H1 (cell line): ENCODE measurements at regions not wholly inside any gene's neighbourhood (a gene's known extent, or its start where the extent isn't known, plus 50 kb on each side); places are given as distances from the start of the nearest gene placed in this dataset.

ENCODE experiments used
- CTCF ChIA-PET: fragments of 300-600 bp; sonication (Branson Sonifier 250); formaldehyde crosslinking; loops from one replicate; lab custom pipeline; 2021; ENCODE audit not compliant: partially characterized antibody; lab: Charles Lee
- POLR2A ChIA-PET: fragments of 300-600 bp; sonication (Branson Sonifier 250); formaldehyde crosslinking; loops from one replicate; lab custom pipeline; 2021; ENCODE audit warnings: inconsistent platforms; ENCODE audit not compliant: partially characterized antibody; lab: Charles Lee
- DNase-seq, 2 experiments: peaks; one replicate each; pipeline versions ENCODE4 v3.0.0 to v3.0.0-alpha.2; 2010 to 2022; ENCODE audit warnings: low spot score in 2 of 2, low read depth in 1 of 2, mixed read lengths in 1 of 2
- FAIRE-seq: peaks from 2 replicates; lab custom pipeline; 2011; peaks lifted over from hg19 to GRCh38; lab: Jason Lieb, UNC
- H2AFZ ChIP-seq: 2 replicates; pipeline ENCODE4 v1.8.1; 2012; ENCODE audit warnings: low read length, inconsistent platforms
- H2AK5ac ChIP-seq: 2 replicates; pipeline ENCODE4 v1.6.1; 2013; ENCODE audit warnings: low read depth, low read length
- H2BK120ac ChIP-seq: replicated peaks from 2 replicates; pipeline ENCODE3; 2013; ENCODE audit warnings: low read depth, low read length, inconsistent platforms
- H2BK12ac ChIP-seq: 2 replicates; pipeline ENCODE4 v1.6.1; 2013; ENCODE audit warnings: low read depth, low read length
- H2BK15ac ChIP-seq: 2 replicates; pipeline ENCODE4 v1.6.1; 2013; ENCODE audit warnings: low read length
- H2BK20ac ChIP-seq: 2 replicates; pipeline ENCODE4 v1.6.1; 2013; ENCODE audit warnings: low read length
- H2BK5ac ChIP-seq: 2 replicates; pipeline ENCODE4 v1.6.1; 2013; ENCODE audit warnings: low read depth, low read length
- H3K14ac ChIP-seq: 2 replicates; pipeline ENCODE4 v1.6.1; 2013; ENCODE audit warnings: inconsistent platforms; ENCODE audit not compliant: insufficient read length
- H3K18ac ChIP-seq: 2 replicates; pipeline ENCODE4 v1.6.1; 2013; ENCODE audit warnings: low read length; ENCODE audit errors: extremely low read depth
- H3K23ac ChIP-seq: 2 replicates; pipeline ENCODE4 v1.6.1; 2013; ENCODE audit warnings: inconsistent platforms; ENCODE audit not compliant: insufficient read length
- H3K23me2 ChIP-seq: 2 replicates; pipeline ENCODE4 v1.6.1; 2013; ENCODE audit warnings: low read depth, low read length
- H3K27ac ChIP-seq: 2 replicates; pipeline ENCODE4 v1.6.1; 2011; ENCODE audit warnings: low read depth, low read length, inconsistent platforms
- H3K27me3 ChIP-seq, 4 experiments: replicated peaks in 1 of 4; 1 replicate in 1 of 4; 2 replicates in 3 of 4; pipeline versions ENCODE4 v1.6.1 to v1.8.1; 2011 to 2013; ENCODE audit warnings: low read length in 3 of 4, mild to moderate bottlenecking in 3 of 4, inconsistent platforms in 2 of 4, mixed read lengths in 2 of 4, moderate library complexity in 1 of 4; ENCODE audit not compliant: control insufficient read depth in 3 of 4, insufficient read depth in 3 of 4; ENCODE audit errors: extremely low read depth in 1 of 4
- H3K36me3 ChIP-seq, 4 experiments: 2 replicates each; pipeline versions ENCODE4 v1.6.1 to v1.8.1; 2011 to 2013; ENCODE audit warnings: mild to moderate bottlenecking in 4 of 4, low read length in 3 of 4, moderate library complexity in 2 of 4, control low read depth in 1 of 4, inconsistent platforms in 1 of 4; ENCODE audit not compliant: insufficient read depth in 4 of 4, control insufficient read depth in 2 of 4
- H3K4ac ChIP-seq: replicated peaks from 2 replicates; pipeline ENCODE3; 2013; ENCODE audit warnings: low read length, low read depth, mixed read lengths, inconsistent platforms; ENCODE audit not compliant: insufficient read length
- H3K4me1 ChIP-seq, 4 experiments: replicated peaks in 1 of 4; 1 replicate in 1 of 4; 2 replicates in 3 of 4; pipeline versions ENCODE4 v1.6.1 to v1.8.1; 2011 to 2013; ENCODE audit warnings: low read length in 3 of 4, inconsistent platforms in 2 of 4, mixed read lengths in 1 of 4; ENCODE audit not compliant: insufficient read depth in 4 of 4, control insufficient read depth in 3 of 4
- H3K4me2 ChIP-seq, 2 experiments: 2 replicates each; pipeline versions ENCODE4 v1.6.1 to v1.8.1; 2011 to 2013; ENCODE audit warnings: low read depth in 2 of 2, low read length in 2 of 2, control low read depth in 1 of 2, inconsistent platforms in 1 of 2, mild to moderate bottlenecking in 1 of 2; ENCODE audit not compliant: insufficient read depth in 1 of 2
- H3K4me3 ChIP-seq, 4 experiments: fragments of 200-600, 300-600 bp in 1 of 4; sonication (generic), shearing (Covaris generic), sonication (Bioruptor Twin) in 1 of 4; 2 replicates each; pipeline versions ENCODE4 v1.5.1 to v1.8.1; 2011 to 2016; ENCODE audit warnings: low read length in 4 of 4, low read depth in 3 of 4, control low read depth in 2 of 4, inconsistent platforms in 2 of 4, mild to moderate bottlenecking in 2 of 4, mixed read lengths in 1 of 4, moderate library complexity in 1 of 4; ENCODE audit not compliant: insufficient read depth in 2 of 4; ENCODE audit errors: extremely low read depth in 1 of 4
- H3K56ac ChIP-seq: replicated peaks from 2 replicates; pipeline ENCODE3; 2013; ENCODE audit warnings: low read depth, mild to moderate bottlenecking, mixed read lengths, low read length, inconsistent platforms; ENCODE audit not compliant: insufficient read length
- H3K79me1 ChIP-seq: 2 replicates; pipeline ENCODE4 v1.6.1; 2013; ENCODE audit warnings: low read depth, low read length, control low read depth
- H3K79me2 ChIP-seq, 2 experiments: 2 replicates each; pipeline versions ENCODE4 v1.6.1 to v1.8.1; 2012 to 2013; ENCODE audit warnings: low read length in 2 of 2, mild to moderate bottlenecking in 2 of 2, inconsistent platforms in 1 of 2; ENCODE audit not compliant: insufficient read depth in 2 of 2, control insufficient read depth in 1 of 2
- H3K9ac ChIP-seq, 4 experiments: replicated peaks in 1 of 4; 1 replicate in 1 of 4; 2 replicates in 3 of 4; pipeline versions ENCODE4 v1.6.1 to v1.8.1; 2011 to 2013; ENCODE audit warnings: low read depth in 3 of 4, low read length in 3 of 4, control low read depth in 2 of 4, mild to moderate bottlenecking in 2 of 4, moderate library complexity in 2 of 4, inconsistent platforms in 1 of 4; ENCODE audit errors: extremely low read depth in 1 of 4
- H3K9me3 ChIP-seq, 2 experiments: 2 replicates each; pipeline versions ENCODE4 v1.6.1 to v1.8.1; 2012 to 2013; ENCODE audit warnings: mild to moderate bottlenecking in 2 of 2, moderate library complexity in 2 of 2, control low read depth in 1 of 2, inconsistent platforms in 1 of 2, low read depth in 1 of 2, low read length in 1 of 2, mixed read lengths in 1 of 2; ENCODE audit not compliant: insufficient read depth in 2 of 2
- H4K20me1 ChIP-seq, 2 experiments: replicated peaks in 1 of 2; 2 replicates each; pipeline versions ENCODE3 to v1.8.1; 2011 to 2013; ENCODE audit warnings: inconsistent platforms in 2 of 2, low read length in 2 of 2, mild to moderate bottlenecking in 1 of 2; ENCODE audit not compliant: insufficient read depth in 2 of 2, control insufficient read depth in 1 of 2
- H4K5ac ChIP-seq: 2 replicates; pipeline ENCODE4 v1.6.1; 2013; ENCODE audit warnings: low read length, low read depth, mixed read lengths, inconsistent platforms; ENCODE audit not compliant: insufficient read length
- H4K8ac ChIP-seq: 2 replicates; pipeline ENCODE4 v1.8.0; 2013; ENCODE audit warnings: mild to moderate bottlenecking, moderate library complexity, low read length, inconsistent platforms; ENCODE audit not compliant: insufficient read depth; ENCODE audit errors: extremely low read depth
- H4K91ac ChIP-seq: replicated peaks from 2 replicates; pipeline ENCODE3; 2013; ENCODE audit warnings: low read length, mixed read lengths, inconsistent platforms; ENCODE audit not compliant: insufficient read length
- WGBS, 2 experiments: shearing (Covaris generic) in 1 of 2; methylation state at CpG; one replicate each; pipeline versions ENCODE4 v1.1.6 to v1.1.7; 2013 to 2015; ENCODE audit warnings: low lambda C conversion rate in 2 of 2, mixed read lengths in 2 of 2, inconsistent platforms in 1 of 2, low coverage in 1 of 2, missing lambda C conversion rate in 1 of 2; ENCODE audit not compliant: insufficient replicate concordance in 2 of 2, insufficient coverage in 1 of 2, insufficient read length in 1 of 2; ENCODE audit errors: extremely low coverage in 1 of 2, missing lambda C conversion rate in 1 of 2; 5-methylcytosine and 5-hydroxymethylcytosine counted together

GRCh38 chr11:116457336-116458007 is 315.3 kb downstream of the BUD13 start:
- POLR2A ChIA-PET, result interaction anchor here (0.8 kb wide), 1 partner anchor 12 kb away, joined by 3 read pairs; no protein-coding TSS in a partner anchor
- H2BK12ac ChIP-seq, result 0 out of 2 replicates have a peak overlapping the region, but pooled peaks have one; percentile 32
- no peak overlapping the region for H2BK120ac ChIP-seq
- H4K5ac ChIP-seq, result no peak overlapping the region
- H3K23ac ChIP-seq, result no peak overlapping the region
- no peaks in the 10 kb centered on the region for H4K20me1 ChIP-seq
- 0 out of 2 replicates have a peak overlapping the region, but pooled peaks have one; percentile 31 for H2BK15ac ChIP-seq
- no peak for FAIRE-seq
- H3K9ac ChIP-seq, result no peak overlapping the region
- no peak overlapping the region for H3K27ac ChIP-seq
- WGBS, 2 experiments, result 72% methylated on average over 10 of the region's 10 CpGs; no CpG with 5 or more reads in 1 of the 2 experiments
- peak overlapping the region; percentile 1 for H4K91ac ChIP-seq
- H3K27me3 ChIP-seq, result no peaks in the 10 kb centered on the region
- H3K18ac ChIP-seq, result peak overlapping the region; percentile 79
- no peak overlapping the region for H3K14ac ChIP-seq
- H3K79me1 ChIP-seq, result no peaks in the 10 kb centered on the region
- H2BK5ac ChIP-seq, result no peak overlapping the region
- no peak overlapping the region for H2AK5ac ChIP-seq
- CTCF ChIA-PET, result interaction anchor here (0.7 to 1.6 kb wide), 10 partner anchors 8 to 209 kb away, joined by 3 to 7 read pairs (median 3); no protein-coding TSS in a partner anchor
- H3K4ac ChIP-seq, result no peak overlapping the region
- H3K4me3 ChIP-seq, result no peak overlapping the region
- H4K8ac ChIP-seq, result no peak overlapping the region
- H3K9me3 ChIP-seq, result no peaks in the 10 kb centered on the region
- no peaks in the 10 kb centered on the region for H3K79me2 ChIP-seq
- H3K4me2 ChIP-seq, result no peak overlapping the region
- H2BK20ac ChIP-seq, result peak overlapping the region; percentile 66; the same call in 1 of the 2 replicates
- no peaks in the 10 kb centered on the region for H3K23me2 ChIP-seq
- H2AFZ ChIP-seq, result no peak overlapping the region
- H3K36me3 ChIP-seq, result no peaks in the 10 kb centered on the region
- peaks cover 0 to 13% (median 4%) of the 10 kb centered on the region in 4 experiments; a peak in 3 of 7 replicates for H3K4me1 ChIP-seq
- no peak for DNase-seq
- no peak overlapping the region for H3K56ac ChIP-seq
